ENCODE measurements at regions not wholly inside any gene's neighbourhood (a gene's known extent, or its start where the extent isn't known, plus 50 kb on each side); places are given as distances from the start of the nearest gene placed in this dataset.

- TF ChIP-seq REST (IDR thresholded peaks at IDR 0.05; ENCODE audit: borderline replicate concordance) (no peak), CTCF (IDR thresholded peaks at IDR 0.05; ENCODE audit: poor library complexity, severe bottlenecking) (no peak), POLR2AphosphoS5 (IDR thresholded peaks at IDR 0.05) (no peak), SMC3 (conservative IDR thresholded peaks at IDR 0.05; ENCODE audit: poor library complexity) (no peak), EZH2 (IDR thresholded peaks at IDR 0.05; ENCODE audit: borderline replicate concordance, insufficient read depth, low read length, poor library complexity, severe bottlenecking) (no peak), EP300 (conservative IDR thresholded peaks at IDR 0.05; ENCODE audit: poor library complexity, severe bottlenecking) (no peak)
Observed at GRCh38 chr5:8396246-8396645, 527.3 kb downstream of the MTRR start.

All from neural cell (in vitro differentiated cells).